ENCODE measurements at regions not wholly inside any gene's neighbourhood (a gene's known extent, or its start where the extent isn't known, plus 50 kb on each side); places are given as distances from the start of the nearest gene placed in this dataset.

DNA sequence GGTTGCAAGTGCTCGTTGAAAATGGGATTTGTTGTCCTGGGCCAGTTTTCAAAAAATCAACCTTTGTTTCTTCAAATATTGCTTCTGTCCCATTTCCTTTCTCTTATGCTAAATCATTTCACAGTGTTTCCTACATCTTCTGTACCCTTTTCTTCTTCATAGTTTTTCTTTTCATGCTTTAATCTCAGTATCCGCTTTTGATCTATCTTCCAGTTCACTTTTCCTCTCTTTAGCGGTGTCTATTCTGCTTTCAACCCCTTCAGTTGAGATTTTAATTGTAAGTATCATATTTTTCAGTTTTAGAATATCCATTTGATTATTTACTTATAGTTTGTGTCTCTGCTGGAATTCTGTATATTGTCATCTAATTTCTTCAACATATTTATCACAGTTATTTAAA is 311.7 kb upstream of the TPM1 start:
- DNase-seq (ENCODE audit: low read depth, low spot score), result no peak
- H3K4me1 ChIP-seq (ENCODE audit: control insufficient read depth, insufficient read depth, low read length), result peaks cover 2% of the 10 kb centered on the region; the same call in 1 of the 2 replicates
- H3K4me3 ChIP-seq (ENCODE audit: low read length), result no peak overlapping the region
- no peak overlapping the region for H3K27ac ChIP-seq (ENCODE audit: low read length)
- WGBS (ENCODE audit: insufficient coverage, insufficient read length), result no CpG with 5 or more reads among the region's 3 CpGs
- H3K9me3 ChIP-seq (ENCODE audit: control insufficient read depth, insufficient read depth, low read length), result no peaks in the 10 kb centered on the region; the same call in 1 of the 2 replicates
- 0 out of 2 replicates have a peak, but pooled peaks cover 2% of the 10 kb centered on the region for H3K36me3 ChIP-seq (ENCODE audit: control insufficient read depth, insufficient read depth, low read length)
- no peaks in the 10 kb centered on the region; the same call in 1 of the 2 replicates for H3K27me3 ChIP-seq (ENCODE audit: control insufficient read depth, insufficient read depth, low read length)

DNA sequence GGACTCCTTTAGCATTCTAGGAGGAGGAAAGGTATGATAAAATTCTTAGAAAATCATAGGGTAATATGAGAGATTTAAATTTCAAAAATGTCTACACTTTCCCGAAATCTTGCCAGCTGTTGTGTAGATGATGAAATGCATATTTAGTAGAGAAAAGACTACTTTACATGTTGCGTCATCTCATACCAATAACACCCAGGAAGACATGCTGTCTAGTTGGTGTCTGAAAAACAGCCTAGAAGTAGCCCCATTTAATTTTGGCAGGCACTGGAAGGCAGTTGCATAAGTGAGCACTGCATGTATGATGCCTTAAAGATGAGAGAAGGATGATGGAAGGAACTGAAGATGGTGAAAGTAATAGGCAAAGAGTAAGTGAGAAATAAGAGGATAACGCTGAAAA is 310.5 kb upstream of the TPM1 start:
- no peak overlapping the region for H3K4me3 ChIP-seq (ENCODE audit: low read length)
- peaks cover 2% of the 10 kb centered on the region; the same call in 1 of the 2 replicates for H3K4me1 ChIP-seq (ENCODE audit: control insufficient read depth, insufficient read depth, low read length)
- H3K9me3 ChIP-seq (ENCODE audit: control insufficient read depth, insufficient read depth, low read length), result no peaks in the 10 kb centered on the region; the same call in 1 of the 2 replicates
- WGBS (ENCODE audit: insufficient coverage, insufficient read length), result no CpG with 5 or more reads among the region's 3 CpGs
- no peaks in the 10 kb centered on the region; the same call in 1 of the 2 replicates for H3K27me3 ChIP-seq (ENCODE audit: control insufficient read depth, insufficient read depth, low read length)
- no peak overlapping the region for H3K27ac ChIP-seq (ENCODE audit: low read length)
- no peak for DNase-seq (ENCODE audit: low read depth, low spot score)
- H3K36me3 ChIP-seq (ENCODE audit: control insufficient read depth, insufficient read depth, low read length), result peaks cover 2% of the 10 kb centered on the region; the same call in 1 of the 2 replicates

DNA sequence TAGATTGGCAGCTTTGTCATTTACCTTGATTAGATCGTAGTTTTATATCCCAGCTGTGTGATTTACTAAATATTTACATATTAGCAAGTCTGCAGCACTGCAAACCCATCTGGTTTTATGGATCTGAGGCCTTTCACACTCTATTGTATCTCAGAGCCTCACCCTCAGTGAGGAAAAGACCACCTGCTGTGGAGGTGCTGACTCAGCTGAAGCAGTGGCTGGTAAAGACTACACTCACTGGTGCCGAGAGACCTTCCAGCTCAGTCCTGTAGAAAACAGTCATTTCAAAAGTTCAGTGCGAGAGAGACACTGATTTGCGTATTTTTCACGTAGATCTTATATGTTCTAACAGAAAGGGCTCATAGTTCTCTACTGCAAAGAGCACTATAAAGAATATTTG is 307.8 kb upstream of the TPM1 start:
- H3K27me3 ChIP-seq (ENCODE audit: control insufficient read depth, insufficient read depth, low read length), result no peaks in the 10 kb centered on the region; the same call in 1 of the 2 replicates
- no peak overlapping the region for H3K27ac ChIP-seq (ENCODE audit: low read length)
- H3K4me1 ChIP-seq (ENCODE audit: control insufficient read depth, insufficient read depth, low read length), result peaks cover 2% of the 10 kb centered on the region; the same call in 1 of the 2 replicates
- WGBS (ENCODE audit: insufficient coverage, insufficient read length), result no CpG with 5 or more reads among the region's 5 CpGs
- no peak overlapping the region for H3K4me3 ChIP-seq (ENCODE audit: low read length)
- H3K9me3 ChIP-seq (ENCODE audit: control insufficient read depth, insufficient read depth, low read length), result no peaks in the 10 kb centered on the region; the same call in 1 of the 2 replicates
- no peak for DNase-seq (ENCODE audit: low read depth, low spot score)
- H3K36me3 ChIP-seq (ENCODE audit: control insufficient read depth, insufficient read depth, low read length), result peaks cover 2% of the 10 kb centered on the region; the same call in 1 of the 2 replicates

DNA sequence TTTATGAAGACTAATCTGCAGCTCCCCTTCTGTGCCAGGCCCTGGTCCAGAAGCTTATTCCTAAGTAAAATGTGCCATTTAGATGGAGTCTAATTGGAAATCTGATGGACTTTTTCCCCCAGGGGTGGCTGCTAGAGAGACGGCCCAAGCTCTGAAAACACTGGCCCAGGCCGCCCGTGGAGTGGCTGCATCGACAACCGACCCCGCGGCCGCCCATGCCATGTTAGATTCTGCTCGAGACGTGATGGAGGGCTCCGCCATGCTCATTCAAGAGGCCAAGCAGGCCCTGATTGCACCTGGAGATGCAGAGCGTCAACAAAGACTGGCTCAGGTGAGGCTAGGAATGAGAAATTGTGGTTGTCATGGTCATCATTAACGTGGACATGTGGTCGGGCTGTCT is 305.8 kb upstream of the TPM1 start:
- H3K27me3 ChIP-seq (ENCODE audit: control insufficient read depth, insufficient read depth, low read length), result no peaks in the 10 kb centered on the region; the same call in 1 of the 2 replicates
- no peak overlapping the region for H3K4me3 ChIP-seq (ENCODE audit: low read length)
- no peaks in the 10 kb centered on the region; the same call in 1 of the 2 replicates for H3K9me3 ChIP-seq (ENCODE audit: control insufficient read depth, insufficient read depth, low read length)
- no peak for DNase-seq (ENCODE audit: low read depth, low spot score)
- H3K36me3 ChIP-seq (ENCODE audit: control insufficient read depth, insufficient read depth, low read length), result peaks cover 2% of the 10 kb centered on the region; the same call in 1 of the 2 replicates
- peaks cover 2% of the 10 kb centered on the region; the same call in 1 of the 2 replicates for H3K4me1 ChIP-seq (ENCODE audit: control insufficient read depth, insufficient read depth, low read length)
- H3K27ac ChIP-seq (ENCODE audit: low read length), result no peak overlapping the region
- no CpG with 5 or more reads among the region's 14 CpGs for WGBS (ENCODE audit: insufficient coverage, insufficient read length)

DNA sequence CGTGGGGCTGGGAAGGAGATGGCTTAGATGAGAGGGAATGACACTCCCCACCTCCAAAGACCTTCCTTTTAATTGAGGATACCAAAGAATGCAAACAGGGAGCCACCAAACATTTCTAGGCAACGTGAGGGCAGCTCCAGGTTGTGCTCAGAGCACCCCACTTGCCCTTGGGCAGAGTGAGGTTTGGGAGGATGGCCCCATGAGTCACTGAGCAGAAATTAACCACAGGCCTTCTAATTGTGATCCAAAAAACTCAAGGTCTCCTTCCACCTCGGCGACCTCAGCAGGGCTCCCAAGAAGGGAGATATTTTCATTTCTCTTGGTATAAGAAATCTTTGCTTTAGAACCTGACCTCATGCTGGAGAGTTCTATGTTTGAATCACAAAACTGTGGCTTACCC is 305.0 kb upstream of the TPM1 start:
- whole genome bisulfite sequencing (ENCODE audit: insufficient coverage, insufficient read length), result no CpG with 5 or more reads among the region's 4 CpGs
- no peak for DNase-seq (ENCODE audit: low read depth, low spot score)
- H3K9me3 ChIP-seq (ENCODE audit: control insufficient read depth, insufficient read depth, low read length), result no peaks in the 10 kb centered on the region; the same call in 1 of the 2 replicates
- H3K36me3 ChIP-seq (ENCODE audit: control insufficient read depth, insufficient read depth, low read length), result peaks cover 2% of the 10 kb centered on the region; the same call in 1 of the 2 replicates
- peaks cover 2% of the 10 kb centered on the region; the same call in 1 of the 2 replicates for H3K4me1 ChIP-seq (ENCODE audit: control insufficient read depth, insufficient read depth, low read length)
- no peak overlapping the region for H3K27ac ChIP-seq (ENCODE audit: low read length)
- no peaks in the 10 kb centered on the region; the same call in 1 of the 2 replicates for H3K27me3 ChIP-seq (ENCODE audit: control insufficient read depth, insufficient read depth, low read length)
- H3K4me3 ChIP-seq (ENCODE audit: low read length), result no peak overlapping the region

DNA sequence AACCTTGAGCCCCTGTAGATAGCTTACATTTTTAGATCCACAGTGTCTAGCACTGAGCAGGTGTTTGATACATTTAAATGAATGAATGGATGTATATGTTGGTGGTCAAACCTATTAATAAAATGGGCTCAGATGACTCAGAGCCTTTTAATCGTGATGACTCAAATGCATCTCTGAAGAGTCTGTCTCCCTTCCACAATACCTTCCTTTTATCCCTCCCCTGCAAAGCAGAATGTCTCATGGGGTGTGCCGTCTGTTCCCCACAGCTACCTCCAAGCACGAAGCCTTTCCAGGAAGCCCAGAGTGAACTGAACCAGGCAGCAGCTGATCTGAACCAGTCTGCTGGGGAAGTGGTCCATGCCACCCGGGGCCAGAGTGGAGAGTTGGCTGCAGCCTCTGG is 303.5 kb upstream of the TPM1 start:
- H3K27ac ChIP-seq (ENCODE audit: low read length), result no peak overlapping the region
- DNase-seq (ENCODE audit: low read depth, low spot score), result no peak
- H3K4me3 ChIP-seq (ENCODE audit: low read length), result no peak overlapping the region
- peaks cover 2% of the 10 kb centered on the region; the same call in 1 of the 2 replicates for H3K36me3 ChIP-seq (ENCODE audit: control insufficient read depth, insufficient read depth, low read length)
- no peaks in the 10 kb centered on the region for H3K9me3 ChIP-seq (ENCODE audit: control insufficient read depth, insufficient read depth, low read length)
- WGBS (ENCODE audit: insufficient coverage, insufficient read length), result no CpG with 5 or more reads among the region's 4 CpGs
- H3K27me3 ChIP-seq (ENCODE audit: control insufficient read depth, insufficient read depth, low read length), result no peaks in the 10 kb centered on the region
- H3K4me1 ChIP-seq (ENCODE audit: control insufficient read depth, insufficient read depth, low read length), result peaks cover 2% of the 10 kb centered on the region; the same call in 1 of the 2 replicates

DNA sequence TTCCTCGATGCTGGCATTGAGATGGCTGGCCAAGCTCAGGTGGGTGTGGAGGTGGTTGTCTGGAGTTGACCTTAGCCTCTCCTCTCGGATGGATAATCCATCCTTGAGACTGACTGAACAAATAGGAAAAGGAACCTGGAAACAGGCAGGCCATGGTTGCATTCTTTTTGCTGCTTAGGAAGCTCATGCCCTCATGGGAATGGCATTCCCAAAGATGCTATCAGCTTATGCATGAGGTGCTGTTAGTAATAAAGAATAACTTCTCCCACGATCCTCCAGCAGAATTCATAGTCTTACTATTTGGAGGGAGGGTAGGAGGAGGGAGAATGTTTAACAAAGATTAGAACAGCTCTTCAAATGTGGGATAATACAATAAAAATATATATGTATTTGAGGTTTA is 303.0 kb upstream of the TPM1 start:
- H3K27ac ChIP-seq (ENCODE audit: low read length), result no peak overlapping the region
- no peaks in the 10 kb centered on the region for H3K27me3 ChIP-seq (ENCODE audit: control insufficient read depth, insufficient read depth, low read length)
- H3K36me3 ChIP-seq (ENCODE audit: control insufficient read depth, insufficient read depth, low read length), result peaks cover 2% of the 10 kb centered on the region; the same call in 1 of the 2 replicates
- no peaks in the 10 kb centered on the region for H3K9me3 ChIP-seq (ENCODE audit: control insufficient read depth, insufficient read depth, low read length)
- H3K4me3 ChIP-seq (ENCODE audit: low read length), result no peak overlapping the region
- no CpG with 5 or more reads among the region's 3 CpGs for WGBS (ENCODE audit: insufficient coverage, insufficient read length)
- H3K4me1 ChIP-seq (ENCODE audit: control insufficient read depth, insufficient read depth, low read length), result peaks cover 2% of the 10 kb centered on the region; the same call in 1 of the 2 replicates
- DNase-seq (ENCODE audit: low read depth, low spot score), result no peak

DNA sequence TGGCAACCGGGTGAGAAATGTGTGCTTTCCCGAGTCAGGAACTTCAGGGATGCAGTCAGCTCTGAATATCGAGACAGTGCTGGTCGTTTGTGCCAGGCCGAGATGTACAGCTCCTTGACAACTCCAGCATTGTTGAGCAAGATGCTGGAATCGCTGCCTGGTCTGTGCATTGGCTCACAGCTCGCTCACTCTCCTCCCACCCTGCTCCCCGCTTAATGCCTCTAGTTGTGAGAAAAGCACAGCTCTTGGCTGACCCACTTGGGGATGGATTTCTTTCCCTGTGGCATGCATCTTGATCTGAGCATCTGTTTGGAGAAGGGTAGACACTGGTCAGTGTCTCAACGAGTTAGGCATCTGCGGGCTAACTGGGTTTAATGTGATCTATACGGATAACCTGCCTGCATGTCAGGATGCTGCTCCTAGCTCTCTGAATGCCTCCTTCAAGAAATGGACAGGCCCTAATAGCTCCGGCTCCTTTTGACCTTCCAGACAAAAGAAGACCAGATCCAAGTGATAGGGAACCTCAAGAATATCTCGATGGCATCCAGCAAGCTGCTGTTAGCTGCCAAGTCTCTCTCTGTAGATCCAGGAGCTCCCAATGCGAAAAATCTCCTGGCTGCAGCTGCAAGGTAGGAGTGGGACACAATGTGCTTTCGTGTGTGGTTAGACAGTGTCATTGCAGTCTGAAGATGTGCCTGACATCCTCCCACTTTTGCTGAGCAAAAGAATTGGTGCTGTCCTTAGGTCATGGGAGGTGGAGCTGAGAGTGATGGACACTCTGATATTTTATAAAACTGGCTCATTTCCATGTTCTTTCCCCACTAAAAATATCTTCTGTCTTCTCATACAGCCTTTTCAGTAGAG is 302.2 kb upstream of the TPM1 start:
- Histone ChIP-seq H3K4me3 (ENCODE audit: low read length) (no peak overlapping the region), H3K4me1 (ENCODE audit: control insufficient read depth, insufficient read depth, low read length) (no peaks in the 10 kb centered on the region), H3K27me3 (ENCODE audit: control insufficient read depth, insufficient read depth, low read length) (no peaks in the 10 kb centered on the region), H3K9me3 (ENCODE audit: control insufficient read depth, insufficient read depth, low read length) (no peaks in the 10 kb centered on the region), H3K36me3 (ENCODE audit: control insufficient read depth, insufficient read depth, low read length) (peaks cover 2% of the 10 kb centered on the region; the same call in 1 of the 2 replicates), H3K27ac (ENCODE audit: low read length) (no peak overlapping the region)
- WGBS (ENCODE audit: insufficient coverage, insufficient read length), result no CpG with 5 or more reads among the region's 15 CpGs
- DNase-seq (ENCODE audit: low read depth, low spot score), result no peak

DNA sequence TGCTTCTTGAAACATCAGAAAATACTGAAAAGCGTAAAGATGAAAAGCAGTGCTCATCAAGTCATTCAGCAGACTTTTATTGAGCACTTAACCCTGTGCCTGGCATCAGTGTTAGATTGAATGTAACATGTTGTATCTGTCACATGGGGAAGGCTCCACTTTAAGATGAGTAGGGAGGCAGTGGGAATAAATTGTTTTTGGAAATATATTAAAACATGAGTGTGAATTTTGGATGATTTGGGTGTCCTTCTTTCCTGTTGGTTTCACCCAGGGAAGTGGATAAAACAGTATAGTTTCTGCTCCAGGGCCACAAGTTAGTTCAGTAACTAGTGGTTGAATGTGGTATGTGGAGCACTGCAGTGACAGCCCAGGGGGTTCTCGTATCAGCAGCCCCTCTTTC is 301.4 kb upstream of the TPM1 start:
- DNase-seq (ENCODE audit: low read depth, low spot score), result no peak
- no peaks in the 10 kb centered on the region for H3K27me3 ChIP-seq (ENCODE audit: control insufficient read depth, insufficient read depth, low read length)
- H3K27ac ChIP-seq (ENCODE audit: low read length), result no peak overlapping the region
- H3K9me3 ChIP-seq (ENCODE audit: control insufficient read depth, insufficient read depth, low read length), result no peaks in the 10 kb centered on the region
- WGBS (ENCODE audit: insufficient coverage, insufficient read length), result no CpG with 5 or more reads among the region's 2 CpGs
- H3K4me1 ChIP-seq (ENCODE audit: control insufficient read depth, insufficient read depth, low read length), result no peaks in the 10 kb centered on the region
- no peak overlapping the region for H3K4me3 ChIP-seq (ENCODE audit: low read length)
- H3K36me3 ChIP-seq (ENCODE audit: control insufficient read depth, insufficient read depth, low read length), result peaks cover 2% of the 10 kb centered on the region; the same call in 1 of the 2 replicates

DNA sequence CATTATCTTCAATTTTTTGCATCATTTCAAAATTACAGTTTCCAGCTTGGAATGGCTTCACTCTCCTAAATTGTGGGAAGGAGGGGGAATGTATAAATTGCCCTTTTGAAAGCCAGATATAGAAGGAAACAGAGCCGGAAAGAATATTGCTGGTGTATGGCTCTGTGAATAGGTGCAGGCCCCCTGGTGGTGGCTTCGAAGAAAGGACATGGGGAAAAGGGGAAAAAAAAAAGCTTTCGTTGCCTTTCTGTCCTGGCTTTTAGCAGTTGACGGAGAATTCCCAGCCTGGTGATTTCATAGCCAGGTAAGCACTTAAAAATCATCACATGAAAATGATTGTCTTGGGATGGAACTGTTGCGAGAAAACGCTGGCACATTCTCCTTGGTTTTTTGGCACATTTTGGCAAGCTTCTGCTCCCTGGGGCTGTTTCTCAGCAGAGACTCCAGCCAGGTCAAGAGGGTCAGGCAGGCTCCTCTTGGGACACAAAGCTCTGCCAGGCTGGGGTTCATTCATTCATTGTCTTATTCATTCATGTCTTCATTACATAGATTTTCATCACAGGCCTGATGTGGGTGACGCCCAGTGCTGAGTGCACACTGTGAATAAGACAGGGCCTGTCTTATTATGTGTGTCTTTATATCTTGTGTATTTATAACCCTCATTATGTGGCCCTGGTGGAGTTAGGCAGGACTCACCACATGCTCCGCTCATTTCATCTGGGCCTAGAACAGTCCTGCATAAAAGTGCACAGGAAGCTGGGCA is 300.0 kb upstream of the TPM1 start:
- DNase-seq (ENCODE audit: low read depth, low spot score), result no peak
- no peaks in the 10 kb centered on the region for H3K27me3 ChIP-seq (ENCODE audit: control insufficient read depth, insufficient read depth, low read length)
- no peak overlapping the region for H3K4me3 ChIP-seq (ENCODE audit: low read length)
- no CpG with 5 or more reads among the region's 8 CpGs for WGBS (ENCODE audit: insufficient coverage, insufficient read length)
- H3K9me3 ChIP-seq (ENCODE audit: control insufficient read depth, insufficient read depth, low read length), result no peaks in the 10 kb centered on the region
- no peaks in the 10 kb centered on the region for H3K36me3 ChIP-seq (ENCODE audit: control insufficient read depth, insufficient read depth, low read length)
- H3K27ac ChIP-seq (ENCODE audit: low read length), result no peak overlapping the region
- no peaks in the 10 kb centered on the region for H3K4me1 ChIP-seq (ENCODE audit: control insufficient read depth, insufficient read depth, low read length)
